DMS53 treated with DMSO at 0.1 percent for 48 hours (cell line): ENCODE measurements at regions not wholly inside any gene's neighbourhood (a gene's known extent, or its start where the extent isn't known, plus 50 kb on each side); places are given as distances from the start of the nearest gene placed in this dataset.
A peak's percentile ranks its signal among the peaks of the same experiment; 100 is the strongest.

Source experiments
- DNase-seq: peaks from one replicate; lab custom pipeline; 2025; ENCODE audit not compliant: unreplicated experiment; lab: John Stamatoyannopoulos, UW

DNA sequence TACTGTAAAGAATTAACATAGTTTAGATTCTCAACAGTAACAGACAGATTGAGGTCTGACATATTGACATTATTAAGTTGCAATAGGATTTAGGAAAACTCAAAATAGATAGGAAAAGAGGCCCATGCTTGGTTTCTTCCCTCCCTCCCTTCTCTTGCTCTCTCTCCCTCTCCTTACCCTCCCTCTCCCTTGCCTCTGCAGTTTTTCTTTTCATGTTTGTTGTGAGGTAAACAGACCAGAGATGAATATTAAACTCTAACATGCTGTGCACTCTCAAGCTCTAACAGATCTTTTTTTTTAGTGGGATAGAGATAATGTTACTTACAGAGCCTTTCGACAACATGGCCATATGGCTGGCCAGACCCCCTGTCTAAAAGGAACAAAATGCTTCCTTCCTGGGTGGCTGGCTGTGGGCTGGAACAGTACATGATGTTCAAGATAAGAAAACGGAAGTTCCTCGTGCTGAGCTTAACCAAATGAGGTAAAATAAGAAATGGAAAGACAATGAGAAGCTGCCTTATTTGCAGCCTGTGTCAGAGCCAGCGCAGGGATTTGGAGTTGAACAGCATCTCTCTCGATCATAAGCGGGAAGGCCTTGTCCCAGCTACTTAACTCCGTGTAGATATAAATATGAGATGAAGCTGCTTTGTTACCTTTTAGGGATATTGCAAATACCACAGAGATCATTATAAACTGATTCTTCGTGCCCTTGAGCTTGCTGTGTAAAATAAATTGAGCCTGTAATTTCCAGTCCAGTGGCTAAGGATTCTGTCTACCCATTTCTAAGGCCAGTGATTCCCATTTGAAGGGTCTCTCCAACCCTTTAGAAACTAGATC is 391.9 kb upstream of the NPVF start:
- DNase-seq: no peak

- no peak for DNase-seq
Observed at GRCh38 chr7:25621993-25622392, 393.7 kb upstream of the NPVF start.

DNA sequence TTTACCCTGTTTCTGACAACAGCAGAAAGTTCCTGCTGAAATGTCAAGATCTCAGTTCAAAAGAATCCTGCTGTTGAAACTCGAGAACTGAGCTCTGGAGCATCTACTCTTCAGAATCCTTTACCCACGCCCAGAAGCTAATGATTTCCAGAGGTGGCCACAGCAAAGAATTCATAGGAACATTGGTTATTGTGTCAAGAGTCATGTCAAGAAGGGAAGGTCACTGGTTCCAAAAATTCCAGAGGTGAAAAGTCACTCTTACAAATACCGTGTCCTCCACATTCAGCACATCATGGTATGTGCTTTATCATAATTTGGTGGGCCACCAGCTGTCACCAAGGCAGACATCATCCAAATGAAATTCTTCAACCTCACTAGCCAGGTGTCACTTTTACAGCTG is 394.4 kb upstream of the NPVF start:
- no peak for DNase-seq

DNA sequence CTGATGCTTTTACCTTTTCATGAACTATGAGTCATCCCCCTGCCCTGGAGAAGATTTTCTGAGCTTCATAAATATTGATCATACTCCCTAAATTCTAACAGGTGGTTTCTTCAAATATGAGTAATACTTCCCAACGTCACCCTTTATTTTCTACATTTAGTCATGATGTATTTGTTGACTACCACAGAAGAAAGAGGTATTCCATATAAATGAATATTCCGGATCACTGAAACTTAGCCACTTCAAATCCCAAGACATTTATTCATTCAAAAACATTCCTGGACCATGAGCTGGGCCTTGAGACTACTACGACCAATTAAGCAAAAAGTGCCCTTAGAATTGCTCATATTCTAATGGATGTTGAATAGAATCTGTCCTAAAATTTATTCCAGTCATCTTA is 395.8 kb upstream of the NPVF start:
- no peak for DNase-seq

- DNase-seq: no peak
Observed at GRCh38 chr7:25624833-25625232, 396.5 kb upstream of the NPVF start.

DNA sequence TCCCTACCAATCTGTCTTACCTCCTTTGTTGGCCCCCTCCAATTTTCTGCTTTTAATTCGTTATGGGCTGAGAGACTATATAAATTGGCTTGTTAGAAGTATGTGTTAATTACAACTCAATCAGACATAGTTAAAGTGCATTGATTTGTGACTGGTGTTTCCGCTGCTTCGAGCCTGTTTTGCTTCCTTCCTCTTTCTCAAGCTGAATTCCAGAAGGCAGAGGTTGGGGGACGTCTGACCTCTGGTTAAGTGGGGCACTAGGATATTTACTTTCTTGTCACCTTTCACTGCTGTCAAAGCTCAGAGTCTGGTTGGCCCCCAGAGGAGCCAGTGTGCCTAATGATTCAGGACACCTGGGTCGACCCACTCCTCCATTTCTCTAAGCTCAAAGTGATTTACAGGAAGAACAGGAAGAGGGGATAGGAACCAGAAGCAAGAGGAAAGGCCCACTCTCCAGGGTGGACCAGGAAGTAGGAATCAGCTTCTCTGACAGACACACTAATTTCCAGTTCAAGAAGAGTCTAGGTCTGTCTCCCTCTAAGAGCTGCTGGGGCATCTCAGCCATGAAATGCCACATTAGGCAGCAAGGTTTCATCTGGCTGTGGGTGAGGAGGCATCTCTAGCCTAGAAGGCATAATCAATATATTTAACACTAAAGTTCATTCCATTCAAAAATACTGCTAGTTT is 397.2 kb upstream of the NPVF start:
- no peak for DNase-seq

- DNase-seq: no peak
Observed at GRCh38 chr7:25626451-25627131, 398.3 kb upstream of the NPVF start.

GRCh38 chr7:25628446-25628845 is 400.2 kb upstream of the NPVF start:
- no peak for DNase-seq

DNA sequence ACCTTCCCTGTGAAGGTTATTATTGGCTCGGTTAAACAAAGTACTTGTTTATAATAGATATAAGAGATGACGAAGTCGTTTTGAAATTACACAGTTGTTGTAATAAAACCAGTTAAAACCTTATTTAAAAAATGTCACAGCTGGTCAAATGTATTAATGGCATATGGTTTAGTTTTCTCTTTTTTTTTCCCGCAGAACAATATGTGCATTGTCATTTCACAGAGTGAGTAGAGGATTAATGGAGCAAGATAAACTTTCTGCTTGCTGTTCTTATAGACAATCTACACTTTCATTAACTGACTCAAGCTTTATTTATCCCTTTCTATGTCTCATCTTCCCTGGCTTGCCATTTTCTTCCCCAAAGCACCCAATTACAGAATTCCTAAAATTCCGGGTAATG is 404.3 kb upstream of the NPVF start:
- no peak for DNase-seq

- no peak for DNase-seq
Observed at GRCh38 chr7:25633426-25634036, 405.2 kb upstream of the NPVF start.

DNA sequence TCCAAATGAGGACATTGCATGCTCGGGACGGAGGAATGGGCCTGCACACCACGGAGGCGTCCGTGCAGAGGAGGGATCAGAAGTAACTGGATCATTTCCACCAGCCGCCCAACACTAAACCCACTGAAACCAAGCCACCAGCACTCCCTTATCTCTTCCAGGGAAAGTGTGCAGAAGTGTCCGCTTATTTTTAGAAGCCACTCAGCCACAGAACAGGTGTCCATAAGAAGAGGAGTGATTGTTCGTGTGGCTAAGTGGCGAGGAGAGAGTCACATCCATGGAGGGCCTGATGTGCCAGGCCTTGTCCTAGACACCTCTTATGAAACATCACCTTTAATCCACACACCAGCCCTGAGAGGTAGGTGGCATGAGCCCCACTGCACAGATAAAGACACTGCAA is 407.9 kb upstream of the NPVF start:
- no peak for DNase-seq

- no peak for DNase-seq
Observed at GRCh38 chr7:25636871-25637283, 408.6 kb upstream of the NPVF start.

- no peak for DNase-seq
Observed at GRCh38 chr7:25638068-25638467, 409.8 kb upstream of the NPVF start.

DNA sequence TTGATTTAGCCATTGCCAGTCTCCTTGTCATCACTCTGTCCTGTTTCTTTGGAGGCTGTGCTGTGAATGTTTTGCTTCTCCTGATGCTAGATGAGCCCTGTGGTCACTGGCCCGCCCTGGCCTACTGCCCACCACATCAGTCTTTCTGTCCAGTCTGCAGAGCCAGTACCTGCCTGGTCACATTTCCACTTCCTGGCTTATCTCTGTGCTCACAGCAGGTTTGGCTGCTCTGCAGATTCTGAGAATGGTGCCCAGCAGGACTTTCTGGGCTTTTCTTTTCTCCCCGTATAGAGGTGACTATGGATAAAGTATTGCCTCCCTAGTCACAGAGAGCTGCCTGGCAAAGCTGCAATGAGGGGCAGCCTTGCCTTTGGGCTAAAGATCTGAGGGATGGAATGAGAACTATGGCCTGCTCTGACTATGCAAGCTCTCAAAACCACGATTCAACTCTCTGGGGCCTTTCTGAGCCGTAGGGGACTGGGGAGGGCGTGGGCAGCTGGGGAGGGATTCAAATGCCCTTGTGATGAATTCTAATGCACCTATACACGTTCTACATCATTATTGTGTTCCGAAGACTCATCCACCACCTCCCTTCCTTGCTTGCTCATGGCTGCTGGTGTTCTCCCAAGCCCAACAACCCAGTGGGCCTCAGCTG is 410.4 kb upstream of the NPVF start:
- no peak for DNase-seq

GRCh38 chr7:25642849-25643248 is 414.6 kb upstream of the NPVF start:
- peak; percentile 19 for DNase-seq

- no peak for DNase-seq
Observed at GRCh38 chr7:25643286-25643685, 415.0 kb upstream of the NPVF start.

- no peak for DNase-seq
Observed at GRCh38 chr7:25643770-25644394, 415.6 kb upstream of the NPVF start.

DNA sequence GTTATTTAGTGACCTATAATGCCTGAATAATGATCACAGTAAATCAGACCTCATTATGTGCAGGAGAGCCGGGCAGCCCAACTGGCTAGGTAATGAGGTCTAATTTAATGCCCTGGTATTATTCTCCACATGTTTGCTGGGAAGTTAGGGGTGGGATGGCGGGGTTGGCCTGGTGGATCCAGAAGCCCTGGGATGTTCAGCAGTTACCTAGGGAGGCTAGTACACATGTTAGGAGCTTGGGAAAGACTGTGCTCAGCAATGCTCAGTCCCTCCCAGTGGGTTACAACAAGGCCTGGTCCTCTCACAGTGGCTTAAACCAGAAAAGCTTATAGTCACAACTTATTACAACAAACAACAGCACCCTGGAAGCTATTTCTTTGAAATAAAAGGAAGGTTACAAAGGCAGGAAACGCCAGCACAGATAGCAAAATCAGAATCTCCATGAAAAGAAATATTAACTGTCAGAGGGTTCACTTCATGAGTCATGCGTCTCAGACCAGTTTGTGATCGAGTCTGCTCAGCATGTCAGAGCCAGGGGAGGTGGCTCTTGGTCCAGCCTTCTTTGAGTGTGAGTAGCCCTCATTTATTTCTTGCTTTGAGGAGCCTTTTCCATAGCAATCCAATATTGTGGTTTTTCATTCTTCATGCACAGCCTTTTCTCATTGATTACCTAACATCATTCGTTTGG is 418.6 kb upstream of the NPVF start:
- no peak for DNase-seq

DNA sequence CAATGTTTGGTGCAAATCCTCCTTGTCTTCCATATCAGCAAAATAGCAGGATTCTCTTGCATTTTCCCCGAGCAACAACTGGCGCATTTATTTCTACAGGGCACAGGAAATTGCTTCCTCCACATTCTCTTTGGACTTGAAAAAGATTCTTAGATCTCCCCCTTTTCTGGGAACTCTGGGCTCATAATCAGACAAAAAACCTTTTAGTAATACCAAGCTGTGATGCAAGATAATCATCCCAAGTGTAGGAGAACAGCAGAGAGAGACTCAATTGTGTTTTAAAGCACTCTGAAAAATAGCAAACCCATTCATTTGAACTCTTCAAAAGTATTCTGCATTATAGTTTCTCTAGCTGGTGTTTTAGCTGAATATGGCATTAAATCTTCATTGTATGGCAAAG is 419.6 kb upstream of the NPVF start:
- no peak for DNase-seq

- DNase-seq: no peak
Observed at GRCh38 chr7:25652366-25652765, 424.1 kb upstream of the NPVF start.
